ENCODE measurements at regions not wholly inside any gene's neighbourhood (a gene's known extent, or its start where the extent isn't known, plus 50 kb on each side); places are given as distances from the start of the nearest gene placed in this dataset.

DNA sequence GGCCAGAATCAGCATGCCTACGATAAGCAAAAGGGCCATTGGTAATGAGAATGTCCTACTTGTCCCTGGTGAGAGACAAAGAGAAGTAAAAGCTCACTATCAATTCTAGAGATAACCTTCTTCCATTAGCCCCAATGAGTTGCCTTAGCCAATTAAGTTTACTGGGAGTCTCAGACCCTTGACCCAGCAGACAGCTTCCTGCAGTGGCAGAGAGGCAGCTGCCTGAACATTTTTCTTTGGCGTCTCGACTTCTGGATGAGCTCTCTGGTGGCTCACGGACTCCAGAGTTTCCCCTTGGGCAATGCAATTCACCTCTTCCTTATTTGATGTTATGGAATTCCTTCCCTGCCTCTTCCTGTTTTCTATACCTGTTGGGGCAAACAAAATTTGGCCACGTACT, 1034.4 kb downstream of the NAALADL2 start:
- no peaks in the 10 kb centered on the region for H3K27me3 ChIP-seq (ENCODE audit: insufficient read depth, low read depth)

GRCh38 chr3:175890066-175890465, 1030.9 kb downstream of the NAALADL2 start:
- no peak overlapping the region for H3K27ac ChIP-seq
- no peaks in the 10 kb centered on the region for H3K79me2 ChIP-seq (ENCODE audit: low read depth)
- no peak overlapping the region for H3K4me2 ChIP-seq
- no peak overlapping the region for H3K4me3 ChIP-seq
- no peaks in the 10 kb centered on the region; the same call in 1 of the 2 replicates for H3K9me2 ChIP-seq (ENCODE audit: insufficient read depth)
- H3F3A ChIP-seq (ENCODE audit: insufficient read depth, low read depth), result no peaks in the 10 kb centered on the region
- BruUV-seq (replicated peaks), result no TSS peak
- DNase-seq, result no peak
- H3K27me3 ChIP-seq (ENCODE audit: insufficient read depth, low read depth), result no peaks in the 10 kb centered on the region
- TF ChIP-seq CTCF (conservative IDR thresholded peaks at IDR 0.05) (no peak), EZH2 (IDR thresholded peaks at IDR 0.05; ENCODE audit: low read depth) (no peak)
- CTCF ChIA-PET, result interaction anchor here (0.7 kb wide), 1 partner anchor 140 kb away, joined by 8 read pairs; no protein-coding TSS in a partner anchor
- H3K36me3 ChIP-seq (ENCODE audit: low read depth), result no peaks in the 10 kb centered on the region
- POLR2A ChIA-PET (ENCODE audit: unreplicated experiment), result no interaction called here
- no peak overlapping the region for H2AFZ ChIP-seq
- intact Hi-C loops (cut with micrococcal nuclease; ENCODE audit: unreplicated experiment), result no loop called here
- no peaks in the 10 kb centered on the region for H4K20me1 ChIP-seq (ENCODE audit: insufficient read depth)
- H3K4me1 ChIP-seq (replicated peaks; ENCODE audit: insufficient read depth), result no peaks in the 10 kb centered on the region
- no peaks in the 10 kb centered on the region for H3K9me3 ChIP-seq (ENCODE audit: insufficient read depth, low read depth)

More for the DNA sequence above, 1034.4 kb downstream of the NAALADL2 start:
- no TSS peak for BruUV-seq (replicated peaks)
- H3K9me3 ChIP-seq (ENCODE audit: insufficient read depth, low read depth), result no peaks in the 10 kb centered on the region
- no peak for TF ChIP-seq CTCF (conservative IDR thresholded peaks at IDR 0.05)
- no peak for TF ChIP-seq EZH2 (IDR thresholded peaks at IDR 0.05; ENCODE audit: low read depth)
- H3K4me2 ChIP-seq, result no peak overlapping the region
- H3K9me2 ChIP-seq (ENCODE audit: insufficient read depth), result no peaks in the 10 kb centered on the region
- no peak for DNase-seq
- no peak overlapping the region for H3K27ac ChIP-seq
- H4K20me1 ChIP-seq (ENCODE audit: insufficient read depth), result no peaks in the 10 kb centered on the region
- POLR2A ChIA-PET (ENCODE audit: unreplicated experiment), result interaction anchor here (0.7 kb wide), 1 partner anchor 44 kb away, joined by 3 read pairs; no protein-coding TSS in a partner anchor
- H3K79me2 ChIP-seq (ENCODE audit: low read depth), result no peaks in the 10 kb centered on the region
- CTCF ChIA-PET, result no interaction called here
- no peaks in the 10 kb centered on the region for H3K36me3 ChIP-seq (ENCODE audit: low read depth)
- no peak overlapping the region for H3K4me3 ChIP-seq
- intact Hi-C loops (cut with micrococcal nuclease; ENCODE audit: unreplicated experiment), result no loop called here
- H3F3A ChIP-seq (ENCODE audit: insufficient read depth, low read depth), result no peaks in the 10 kb centered on the region
- H3K4me1 ChIP-seq (replicated peaks; ENCODE audit: insufficient read depth), result no peaks in the 10 kb centered on the region
- no peak overlapping the region for H2AFZ ChIP-seq

- no peaks in the 10 kb centered on the region for H3K4me1 ChIP-seq (replicated peaks; ENCODE audit: insufficient read depth)
- DNase-seq, result no peak
- CTCF ChIA-PET, result no interaction called here
Observed at GRCh38 chr3:175885231-175885766, 1026.2 kb downstream of the NAALADL2 start.

More at GRCh38 chr3:175885231-175885766, 1026.2 kb downstream of the NAALADL2 start:
- Histone ChIP-seq H3K9me2 (ENCODE audit: insufficient read depth) (no peaks in the 10 kb centered on the region; the same call in 1 of the 2 replicates), H3K4me2 (no peak overlapping the region), H2AFZ (no peak overlapping the region), H3K36me3 (ENCODE audit: low read depth) (no peaks in the 10 kb centered on the region), H4K20me1 (ENCODE audit: insufficient read depth) (no peaks in the 10 kb centered on the region), H3K27me3 (ENCODE audit: insufficient read depth, low read depth) (no peaks in the 10 kb centered on the region), H3K27ac (no peak overlapping the region), H3K9me3 (ENCODE audit: insufficient read depth, low read depth) (no peaks in the 10 kb centered on the region), H3K4me3 (no peak overlapping the region), H3K79me2 (ENCODE audit: low read depth) (no peaks in the 10 kb centered on the region), H3F3A (ENCODE audit: insufficient read depth, low read depth) (no peaks in the 10 kb centered on the region)
- intact Hi-C loops (cut with micrococcal nuclease; ENCODE audit: unreplicated experiment), result no loop called here
- POLR2A ChIA-PET (ENCODE audit: unreplicated experiment), result no interaction called here
- no peak for TF ChIP-seq EZH2 (IDR thresholded peaks at IDR 0.05; ENCODE audit: low read depth)
- TF ChIP-seq CTCF (conservative IDR thresholded peaks at IDR 0.05), result no peak
- no TSS peak for BruUV-seq (replicated peaks)

All from PC-9 (cell line).